B cell (primary cell): ENCODE measurements at regions not wholly inside any gene's neighbourhood (a gene's known extent, or its start where the extent isn't known, plus 50 kb on each side); places are given as distances from the start of the nearest gene placed in this dataset.

Experiments
- ATAC-seq: fragments of 200-7000 bp; cut with Tn5 transposase; one replicate; pipeline ENCODE4 v1.10.0; 2021; ENCODE audit warnings: low read depth, mild to moderate bottlenecking, moderate number of reproducible peaks, moderate library complexity
- CTCF ChIA-PET: fragments of 350-600 bp; sonication (Branson Sonifier 250); formaldehyde crosslinking; loops from one replicate; lab custom pipeline; 2021; ENCODE audit warnings: antibody characterized with exemption, inconsistent platforms; lab: Charles Lee
- POLR2A ChIA-PET: fragments of 350-600 bp; sonication (Branson Sonifier 250); formaldehyde crosslinking; loops from one replicate; lab custom pipeline; 2021; ENCODE audit warnings: antibody characterized with exemption; lab: Charles Lee
- DNase-seq: peaks from one replicate; pipeline ENCODE4 v3.0.0; 2013
- H2AFZ ChIP-seq: 2 replicates; pipeline ENCODE4 v1.6.1; 2012; ENCODE audit warnings: mild to moderate bottlenecking, low read depth, low read length; ENCODE audit not compliant: insufficient read depth, poor library complexity, severe bottlenecking
- H3K27ac ChIP-seq, 2 donors: 1 replicate in 1 of 2; 2 replicates in 1 of 2; pipeline ENCODE4 v1.5.1; 2012 to 2013; ENCODE audit warnings: low read length in 2 of 2, mild to moderate bottlenecking in 2 of 2, moderate library complexity in 1 of 2
- H3K27me3 ChIP-seq, 4 experiments: fragments of 200-600 bp in 1 of 4; sonication (generic) in 1 of 4; replicated peaks in 1 of 4; 1 replicate in 2 of 4; 2 replicates in 2 of 4; pipeline versions ENCODE4 v1.6.1 to v1.7.0; 2013 to 2016; ENCODE audit warnings: low read length in 3 of 4, mild to moderate bottlenecking in 2 of 4, mixed read lengths in 1 of 4, moderate library complexity in 1 of 4; ENCODE audit not compliant: insufficient read depth in 4 of 4, control insufficient read depth in 3 of 4; ENCODE audit errors: control extremely low read depth in 1 of 4
- H3K36me3 ChIP-seq, 2 experiments: replicated peaks in 1 of 2; 1 replicate in 1 of 2; 2 replicates in 1 of 2; pipeline versions ENCODE4 v1.6.1 to v1.7.1; 2013; ENCODE audit warnings: low read length in 1 of 2; ENCODE audit not compliant: insufficient read depth in 2 of 2, control insufficient read depth in 1 of 2; ENCODE audit errors: control extremely low read depth in 1 of 2, extremely low read depth in 1 of 2
- H3K4me1 ChIP-seq, 2 donors: fragments of 200-600 bp in 1 of 2; sonication (generic) in 1 of 2; 1 replicate in 1 of 2; 2 replicates in 1 of 2; pipeline versions ENCODE4 v1.5.1 to v1.6.1; 2013 to 2017; ENCODE audit warnings: low read length in 2 of 2; ENCODE audit not compliant: control insufficient read depth in 2 of 2, insufficient read depth in 2 of 2
- H3K4me2 ChIP-seq: replicated peaks from 2 replicates; pipeline ENCODE3; 2012; ENCODE audit warnings: mild to moderate bottlenecking, low read depth, low read length; ENCODE audit not compliant: poor library complexity, severe bottlenecking
- H3K4me3 ChIP-seq, 5 experiments: fragments of 200-600 bp in 1 of 5; sonication (generic) in 1 of 5; 1 replicate in 3 of 5; 2 replicates in 2 of 5; pipeline versions ENCODE4 v1.5.1 to v1.7.0; 2011 to 2016; ENCODE audit warnings: low read length in 4 of 5, mild to moderate bottlenecking in 4 of 5, low read depth in 2 of 5, control low read depth in 1 of 5, moderate library complexity in 1 of 5; ENCODE audit not compliant: insufficient read depth in 1 of 5; ENCODE audit errors: control extremely low read depth in 1 of 5, extremely low read depth in 1 of 5
- H3K79me2 ChIP-seq: fragments of 200-600 bp; sonication (generic); one replicate; pipeline ENCODE4 v1.6.0; 2016; ENCODE audit warnings: low read length; ENCODE audit not compliant: control insufficient read depth, insufficient read depth
- H3K9ac ChIP-seq: fragments of 200-600 bp; sonication (generic); 2 replicates; pipeline ENCODE4 v1.6.1; 2017; ENCODE audit warnings: mild to moderate bottlenecking, low read length, moderate library complexity
- H3K9me3 ChIP-seq, 3 donors: one replicate each; pipeline versions ENCODE4 v1.6.1 to v1.7.1; 2013; ENCODE audit warnings: low read length in 2 of 3; ENCODE audit not compliant: control insufficient read depth in 2 of 3, insufficient read depth in 1 of 3; ENCODE audit errors: control extremely low read depth in 1 of 3
- H4K20me1 ChIP-seq: 2 replicates; pipeline ENCODE4 v1.6.0; 2012; ENCODE audit warnings: mild to moderate bottlenecking, low read length; ENCODE audit not compliant: insufficient read depth, control insufficient read depth, poor library complexity, severe bottlenecking
- H3K27ac Mint-ChIP-seq: one replicate; pipeline ENCODE4 v1.8.0; 2021; ENCODE audit warnings: mixed read lengths
- H3K27me3 Mint-ChIP-seq: one replicate; pipeline ENCODE4 v1.8.0; 2021; ENCODE audit warnings: mixed read lengths
- H3K4me1 Mint-ChIP-seq: one replicate; pipeline ENCODE4 v1.8.0; 2021; ENCODE audit warnings: mixed read lengths
- H3K4me3 Mint-ChIP-seq: one replicate; pipeline ENCODE4 v1.8.0; 2021; ENCODE audit warnings: mixed read lengths
- H3K9me3 Mint-ChIP-seq: one replicate; pipeline ENCODE4 v1.8.0; 2022; ENCODE audit warnings: mixed read lengths; ENCODE audit not compliant: insufficient read depth
- EZH2 ChIP-seq: IDR thresholded peaks from 2 replicates; pipeline ENCODE4 v1.6.1; 2012; ENCODE audit warnings: borderline replicate concordance, low read depth, mild to moderate bottlenecking, moderate library complexity, low read length; ENCODE audit not compliant: insufficient read depth, poor library complexity, severe bottlenecking
- WGBS: methylation state at CpG from one replicate; pipeline ENCODE4 v1.1.5; 2013; ENCODE audit warnings: missing lambda C conversion rate; ENCODE audit not compliant: insufficient coverage; 5-methylcytosine and 5-hydroxymethylcytosine counted together
- intact Hi-C: fragments of 100-400 bp; cut with micrococcal nuclease; formaldehyde crosslinking; loops from one replicate; pipeline ENCODE4 v1.10.0; 2022
- TF ChIP-seq, protein P1 (sequence below): fragments of 200-600 bp; IDR thresholded peaks from one replicate; pipeline ENCODE4 v1.8.0; 2022; ENCODE audit warnings: antibody characterized with exemption, mild to moderate bottlenecking

- Histone ChIP-seq H3K79me2 (no peaks in the 10 kb centered on the region), H3K9ac (no peak overlapping the region), H2AFZ (no peak overlapping the region), H3K27me3 (peaks cover 0 to 5% (median 0%) of the 10 kb centered on the region in 4 experiments), H3K4me1 (no peaks in the 10 kb centered on the region), H3K36me3 (no peaks in the 10 kb centered on the region), H3K4me3 (no peak overlapping the region), H4K20me1 (no peaks in the 10 kb centered on the region), H3K9me3 (no peaks in the 10 kb centered on the region), H3K4me2 (no peak overlapping the region), H3K27ac (no peak overlapping the region)
- no peaks in the 10 kb centered on the region for H3K9me3 Mint-ChIP-seq
- ChIA-PET POLR2A (interaction anchor here (0.7 kb wide), 1 partner anchor 130 kb away, joined by 3 read pairs; no protein-coding TSS in a partner anchor), CTCF (no interaction called here)
- intact Hi-C loops, result no loop called here
- H3K27ac Mint-ChIP-seq, result no peak overlapping the region
- 94% methylated on average over 5 of the region's 5 CpGs for WGBS
- DNase-seq (no peak), ATAC-seq (no peak)
- H3K4me3 Mint-ChIP-seq, result no peak overlapping the region
- H3K27me3 Mint-ChIP-seq, result peaks cover 47% of the 10 kb centered on the region
- TF ChIP-seq, protein P1, sequence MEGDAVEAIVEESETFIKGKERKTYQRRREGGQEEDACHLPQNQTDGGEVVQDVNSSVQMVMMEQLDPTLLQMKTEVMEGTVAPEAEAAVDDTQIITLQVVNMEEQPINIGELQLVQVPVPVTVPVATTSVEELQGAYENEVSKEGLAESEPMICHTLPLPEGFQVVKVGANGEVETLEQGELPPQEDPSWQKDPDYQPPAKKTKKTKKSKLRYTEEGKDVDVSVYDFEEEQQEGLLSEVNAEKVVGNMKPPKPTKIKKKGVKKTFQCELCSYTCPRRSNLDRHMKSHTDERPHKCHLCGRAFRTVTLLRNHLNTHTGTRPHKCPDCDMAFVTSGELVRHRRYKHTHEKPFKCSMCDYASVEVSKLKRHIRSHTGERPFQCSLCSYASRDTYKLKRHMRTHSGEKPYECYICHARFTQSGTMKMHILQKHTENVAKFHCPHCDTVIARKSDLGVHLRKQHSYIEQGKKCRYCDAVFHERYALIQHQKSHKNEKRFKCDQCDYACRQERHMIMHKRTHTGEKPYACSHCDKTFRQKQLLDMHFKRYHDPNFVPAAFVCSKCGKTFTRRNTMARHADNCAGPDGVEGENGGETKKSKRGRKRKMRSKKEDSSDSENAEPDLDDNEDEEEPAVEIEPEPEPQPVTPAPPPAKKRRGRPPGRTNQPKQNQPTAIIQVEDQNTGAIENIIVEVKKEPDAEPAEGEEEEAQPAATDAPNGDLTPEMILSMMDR, result no peak
- peaks cover 2% of the 10 kb centered on the region for H3K4me1 Mint-ChIP-seq
Measured at GRCh38 chr6:108746366-108746765, 101.9 kb upstream of the ARMC2 start.

DNA sequence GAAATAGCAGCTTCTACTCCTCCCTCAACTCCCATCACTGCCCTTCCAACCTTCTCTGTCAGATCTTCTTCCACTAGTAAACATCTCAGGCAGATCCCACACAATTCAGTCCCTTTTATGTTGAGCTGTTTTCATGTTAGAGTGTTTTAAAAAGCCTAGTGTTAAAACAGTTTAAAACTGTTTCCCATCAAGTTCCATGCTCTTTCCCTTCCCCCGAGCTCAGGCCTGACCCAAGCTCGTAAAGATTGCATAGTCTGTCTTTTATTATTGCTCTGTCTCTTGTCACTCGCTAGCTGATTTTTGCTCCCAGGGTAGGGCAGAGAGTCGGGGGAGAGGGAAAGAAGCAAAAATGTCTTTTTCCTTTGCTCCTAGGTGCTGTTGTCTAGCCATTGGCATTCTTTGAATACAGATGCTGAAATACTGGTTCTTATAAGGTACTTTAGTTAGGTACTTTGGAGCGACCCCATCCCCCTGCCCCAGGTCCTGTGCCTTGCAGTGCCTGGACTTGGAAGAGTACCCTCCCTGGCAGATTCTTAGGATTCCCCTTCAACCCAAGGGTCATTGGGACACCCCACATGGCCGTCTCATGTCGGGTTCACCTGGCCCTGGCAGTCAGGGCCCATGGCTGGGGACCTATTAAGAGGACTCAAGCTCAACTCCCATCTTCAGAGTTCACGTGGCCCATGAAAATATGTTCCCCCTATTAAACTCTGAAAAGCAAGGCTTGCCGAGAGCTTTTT is 101.2 kb upstream of the ARMC2 start:
- intact Hi-C loops, result no loop called here
- no peak overlapping the region for H3K27ac ChIP-seq
- no peaks in the 10 kb centered on the region for H3K4me1 ChIP-seq
- CTCF ChIA-PET, result no interaction called here
- no peak overlapping the region for H3K9ac ChIP-seq
- Mint-ChIP-seq H3K9me3 (no peaks in the 10 kb centered on the region), H3K4me3 (no peak overlapping the region), H3K27ac (no peak overlapping the region), H3K4me1 (no peaks in the 10 kb centered on the region), H3K27me3 (peaks cover 46% of the 10 kb centered on the region)
- no peak overlapping the region for H3K4me3 ChIP-seq
- POLR2A ChIA-PET, result interaction anchor here (0.7 kb wide), 1 partner anchor 131 kb away, joined by 3 read pairs; no protein-coding TSS in a partner anchor
- no peak for DNase-seq
- 95% methylated on average over 6 of the region's 9 CpGs for WGBS
- no peaks in the 10 kb centered on the region for H3K79me2 ChIP-seq
- H2AFZ ChIP-seq, result no peak overlapping the region
- no peak for ATAC-seq
- no peaks in the 10 kb centered on the region for H3K9me3 ChIP-seq
- no peak overlapping the region for H3K4me2 ChIP-seq
- H3K27me3 ChIP-seq, result peaks cover 0 to 8% (median 0%) of the 10 kb centered on the region in 4 experiments
- TF ChIP-seq, protein P1, result no peak
- no peak for TF ChIP-seq EZH2
- no peaks in the 10 kb centered on the region for H4K20me1 ChIP-seq
- H3K36me3 ChIP-seq, result no peaks in the 10 kb centered on the region
